ENCODE measurements at regions not wholly inside any gene's neighbourhood (a gene's known extent, or its start where the extent isn't known, plus 50 kb on each side); places are given as distances from the start of the nearest gene placed in this dataset.

- no peak overlapping the region for H3K4me2 ChIP-seq (replicated peaks; ENCODE audit: low read depth, low read length, poor library complexity, severe bottlenecking)
- 69% methylated on average over 5 of the region's 6 CpGs for WGBS (ENCODE audit: insufficient coverage)
- H3K36me3 ChIP-seq (replicated peaks in 1 of 2; ENCODE audit: control extremely low read depth in 1 of 2, control insufficient read depth in 1 of 2, extremely low read depth in 1 of 2, insufficient read depth in 2 of 2, low read length in 1 of 2), result no peaks in the 10 kb centered on the region
- H3K9ac ChIP-seq (ENCODE audit: low read length), result no peak overlapping the region
- Mint-ChIP-seq H3K4me3 (no peak overlapping the region), H3K4me1 (no peaks in the 10 kb centered on the region), H3K9me3 (ENCODE audit: insufficient read depth) (no peaks in the 10 kb centered on the region), H3K27me3 (peaks cover 26% of the 10 kb centered on the region), H3K27ac (no peak overlapping the region)
- no peaks in the 10 kb centered on the region for H3K79me2 ChIP-seq (ENCODE audit: control insufficient read depth, insufficient read depth, low read length)
- intact Hi-C loops (cut with micrococcal nuclease), result no loop called here
- ChIA-PET CTCF (no interaction called here), POLR2A (no interaction called here)
- no peaks in the 10 kb centered on the region for H3K4me1 ChIP-seq (ENCODE audit: control insufficient read depth in 2 of 2, insufficient read depth in 2 of 2, low read length in 2 of 2)
- no peak overlapping the region for H3K4me3 ChIP-seq (ENCODE audit: control extremely low read depth in 1 of 5, extremely low read depth in 1 of 5, insufficient read depth in 1 of 5, low read depth in 2 of 5, low read length in 4 of 5)
- no peaks in the 10 kb centered on the region for H3K9me3 ChIP-seq (ENCODE audit: control extremely low read depth in 1 of 3, control insufficient read depth in 2 of 3, insufficient read depth in 1 of 3, low read length in 2 of 3)
- no peak for TF ChIP-seq EZH2 (IDR thresholded peaks at IDR 0.05; ENCODE audit: borderline replicate concordance, insufficient read depth, low read depth, low read length, poor library complexity, severe bottlenecking)
- TF ChIP-seq CTCF (IDR thresholded peaks at IDR 0.05), result no peak
- no peak overlapping the region for H2AFZ ChIP-seq (ENCODE audit: insufficient read depth, low read depth, low read length, poor library complexity, severe bottlenecking)
- H3K27me3 ChIP-seq (replicated peaks in 1 of 4; ENCODE audit: control extremely low read depth in 1 of 4, control insufficient read depth in 3 of 4, insufficient read depth in 4 of 4, low read length in 3 of 4), result peaks cover 0 to 3% (median 0%) of the 10 kb centered on the region in 4 experiments
- no peaks in the 10 kb centered on the region for H4K20me1 ChIP-seq (ENCODE audit: control insufficient read depth, insufficient read depth, low read length, poor library complexity, severe bottlenecking)
- ATAC-seq (ENCODE audit: low read depth) (no peak), DNase-seq (no peak)
- no peak overlapping the region for H3K27ac ChIP-seq (ENCODE audit: low read length in 2 of 2)
Observed at GRCh38 chr9:126033318-126033717, 286.1 kb downstream of the PBX3 start.

- 80% methylated on average over 3 of the region's 4 CpGs for WGBS (ENCODE audit: insufficient coverage)
- Histone ChIP-seq H3K9me3 (ENCODE audit: control extremely low read depth in 1 of 3, control insufficient read depth in 2 of 3, insufficient read depth in 1 of 3, low read length in 2 of 3) (no peaks in the 10 kb centered on the region), H4K20me1 (ENCODE audit: control insufficient read depth, insufficient read depth, low read length, poor library complexity, severe bottlenecking) (no peaks in the 10 kb centered on the region), H3K4me3 (ENCODE audit: control extremely low read depth in 1 of 5, extremely low read depth in 1 of 5, insufficient read depth in 1 of 5, low read depth in 2 of 5, low read length in 4 of 5) (no peak overlapping the region), H3K9ac (ENCODE audit: low read length) (no peak overlapping the region), H3K27me3 (replicated peaks in 1 of 4; ENCODE audit: control extremely low read depth in 1 of 4, control insufficient read depth in 3 of 4, insufficient read depth in 4 of 4, low read length in 3 of 4) (peaks cover 0 to 3% (median 0%) of the 10 kb centered on the region in 4 experiments), H3K27ac (ENCODE audit: low read length in 2 of 2) (no peak overlapping the region), H2AFZ (ENCODE audit: insufficient read depth, low read depth, low read length, poor library complexity, severe bottlenecking) (no peak overlapping the region), H3K79me2 (ENCODE audit: control insufficient read depth, insufficient read depth, low read length) (no peaks in the 10 kb centered on the region), H3K4me1 (ENCODE audit: control insufficient read depth in 2 of 2, insufficient read depth in 2 of 2, low read length in 2 of 2) (no peaks in the 10 kb centered on the region), H3K4me2 (replicated peaks; ENCODE audit: low read depth, low read length, poor library complexity, severe bottlenecking) (no peak overlapping the region), H3K36me3 (replicated peaks in 1 of 2; ENCODE audit: control extremely low read depth in 1 of 2, control insufficient read depth in 1 of 2, extremely low read depth in 1 of 2, insufficient read depth in 2 of 2, low read length in 1 of 2) (no peaks in the 10 kb centered on the region)
- DNase-seq (no peak), ATAC-seq (ENCODE audit: low read depth) (no peak)
- intact Hi-C loops (cut with micrococcal nuclease), result no loop called here
- Mint-ChIP-seq H3K4me1 (no peaks in the 10 kb centered on the region), H3K9me3 (ENCODE audit: insufficient read depth) (no peaks in the 10 kb centered on the region), H3K4me3 (no peak overlapping the region), H3K27ac (no peak overlapping the region), H3K27me3 (peaks cover 26% of the 10 kb centered on the region)
- TF ChIP-seq EZH2 (IDR thresholded peaks at IDR 0.05; ENCODE audit: borderline replicate concordance, insufficient read depth, low read depth, low read length, poor library complexity, severe bottlenecking), result no peak
- no peak for TF ChIP-seq CTCF (IDR thresholded peaks at IDR 0.05)
- ChIA-PET POLR2A (no interaction called here), CTCF (no interaction called here)
Observed at GRCh38 chr9:126033956-126034355, 286.8 kb downstream of the PBX3 start.
